Activated CD4-positive, alpha-beta T cell treated with anti-CD3 and anti-CD28 coated beads, Interleukin-2, amount 10 ng/mL, durations not matched to agents 24 days and 14 days (primary cell): ENCODE measurements at regions not wholly inside any gene's neighbourhood (a gene's known extent, or its start where the extent isn't known, plus 50 kb on each side); places are given as distances from the start of the nearest gene placed in this dataset.

ENCODE experiments used
- DNase-seq: peaks from one replicate; pipeline ENCODE4 v3.0.0; 2022
- H3K27ac Mint-ChIP-seq: one replicate; pipeline ENCODE4 v1.8.0; 2022; ENCODE audit warnings: mild to moderate bottlenecking, mixed read lengths
- H3K27me3 Mint-ChIP-seq: one replicate; pipeline ENCODE4 v1.8.0; 2022; ENCODE audit warnings: mixed read lengths
- H3K36me3 Mint-ChIP-seq: one replicate; pipeline ENCODE4 v1.8.0; 2022; ENCODE audit warnings: low read depth, mild to moderate bottlenecking, mixed read lengths
- H3K4me1 Mint-ChIP-seq: one replicate; pipeline ENCODE4 v1.8.0; 2021; ENCODE audit warnings: mixed read lengths
- H3K4me3 Mint-ChIP-seq: one replicate; pipeline ENCODE4 v1.8.0; 2022; ENCODE audit warnings: mild to moderate bottlenecking, moderate library complexity, mixed read lengths
- H3K9me3 Mint-ChIP-seq: one replicate; pipeline ENCODE4 v1.8.0; 2021; ENCODE audit warnings: mixed read lengths
- intact Hi-C: fragments of 100-400 bp; cut with micrococcal nuclease; formaldehyde crosslinking; loops from one replicate; pipeline ENCODE4 v1.15.1; 2023

DNA sequence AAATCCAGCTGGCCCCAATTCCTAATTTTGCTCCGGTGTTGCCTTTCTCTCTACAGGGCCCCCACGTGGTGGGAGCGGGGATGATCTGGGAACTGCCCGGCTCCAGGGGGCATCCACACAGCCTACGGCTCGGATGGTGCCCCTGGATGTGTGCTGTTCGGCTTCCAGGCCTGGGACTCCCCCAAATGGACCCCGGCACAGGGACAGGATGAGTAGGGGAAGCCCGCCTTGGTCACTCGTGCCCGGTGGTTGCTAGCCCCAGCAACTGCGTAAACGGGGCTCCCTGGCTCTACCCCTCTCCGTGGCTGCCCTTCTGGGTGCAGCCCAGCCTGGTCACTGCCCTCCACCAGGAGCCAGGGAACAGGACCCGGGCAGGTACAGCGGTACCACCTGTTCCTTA, 111.5 kb downstream of the TEX26 start:
- peaks cover 5% of the 10 kb centered on the region for H3K9me3 Mint-ChIP-seq
- DNase-seq = peak; percentile 60
- H3K27me3 Mint-ChIP-seq = peaks cover 9% of the 10 kb centered on the region
- no peak overlapping the region for H3K4me3 Mint-ChIP-seq
- no peaks in the 10 kb centered on the region for H3K36me3 Mint-ChIP-seq
- intact Hi-C loops = loop anchor here (1.0 to 10.0 kb wide), 9 partner anchors 65 to 1289 kb away; partner anchors contain the start of gene USPL1
- H3K4me1 Mint-ChIP-seq = peaks cover 54% of the 10 kb centered on the region
- peak overlapping the region; percentile 91 for H3K27ac Mint-ChIP-seq

DNA sequence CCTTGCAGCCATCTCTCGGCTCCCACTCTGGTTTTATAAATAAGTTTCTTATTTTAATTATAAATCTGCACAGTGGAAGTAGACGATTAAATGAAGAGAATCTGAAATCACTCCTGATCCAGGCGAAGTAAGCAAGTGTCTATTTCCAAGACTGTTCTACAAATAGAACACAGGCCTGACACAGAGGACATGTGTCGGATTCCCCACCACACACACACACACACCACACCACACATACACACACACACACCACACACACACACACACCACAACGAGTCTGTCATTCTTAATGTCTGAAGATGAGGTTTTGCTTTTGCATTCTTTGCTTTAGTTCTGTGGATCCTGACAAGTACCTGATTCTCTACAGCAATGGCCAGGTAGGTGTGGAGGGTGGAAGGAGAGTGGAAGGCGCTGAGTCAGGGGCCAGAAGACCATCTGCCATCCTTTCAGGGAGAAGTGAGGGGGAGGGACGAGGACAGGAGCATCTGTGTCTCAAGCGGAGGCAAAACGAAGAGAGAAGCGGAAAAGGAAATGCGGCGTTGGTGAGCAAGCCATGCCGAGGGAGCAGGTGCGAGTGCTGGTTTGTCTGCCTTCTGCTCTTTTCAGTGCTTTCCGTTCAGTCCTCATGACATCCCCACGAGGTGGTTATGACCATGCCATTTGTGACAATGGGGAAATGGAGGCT, 110.2 kb downstream of the TEX26 start:
- H3K9me3 Mint-ChIP-seq = peaks cover 5% of the 10 kb centered on the region
- H3K4me1 Mint-ChIP-seq = peaks cover 65% of the 10 kb centered on the region
- peak overlapping the region; percentile 62 for H3K27ac Mint-ChIP-seq
- intact Hi-C loops = loop anchor here (5.0 to 10.0 kb wide), 4 partner anchors 160 to 1288 kb away; no protein-coding TSS in a partner anchor
- H3K4me3 Mint-ChIP-seq = peak overlapping the region; percentile 2
- DNase-seq = peak; percentile 68
- H3K36me3 Mint-ChIP-seq = no peaks in the 10 kb centered on the region
- H3K27me3 Mint-ChIP-seq = peaks cover 11% of the 10 kb centered on the region

DNA sequence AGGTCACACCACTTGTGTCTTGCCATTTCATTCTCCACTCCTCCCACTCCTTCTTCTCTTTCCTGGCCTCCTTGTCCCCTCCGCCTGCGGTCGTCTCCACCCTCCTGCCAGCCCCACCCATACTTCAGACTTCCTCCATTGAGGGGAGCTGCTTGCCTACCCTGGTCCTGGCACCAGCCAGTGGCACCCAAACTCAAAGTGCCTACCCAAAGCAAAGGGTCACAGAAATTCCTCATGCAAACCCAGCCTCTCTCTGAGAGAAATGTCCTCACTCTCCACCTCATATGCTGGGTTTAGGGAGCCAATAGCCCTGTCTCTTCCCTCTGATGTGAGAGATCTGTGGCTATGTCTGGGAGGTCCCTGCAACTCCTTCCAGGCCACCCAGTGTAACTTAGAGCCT, 109.6 kb downstream of the TEX26 start:
- DNase-seq = no peak
- H3K4me3 Mint-ChIP-seq = no peak overlapping the region
- peaks cover 68% of the 10 kb centered on the region for H3K4me1 Mint-ChIP-seq
- peaks cover 11% of the 10 kb centered on the region for H3K27me3 Mint-ChIP-seq
- H3K9me3 Mint-ChIP-seq = peaks cover 5% of the 10 kb centered on the region
- no peak overlapping the region for H3K27ac Mint-ChIP-seq
- intact Hi-C loops = loop anchor here (5.0 to 10.0 kb wide), 4 partner anchors 160 to 1287 kb away; no protein-coding TSS in a partner anchor
- H3K36me3 Mint-ChIP-seq = no peaks in the 10 kb centered on the region

DNA sequence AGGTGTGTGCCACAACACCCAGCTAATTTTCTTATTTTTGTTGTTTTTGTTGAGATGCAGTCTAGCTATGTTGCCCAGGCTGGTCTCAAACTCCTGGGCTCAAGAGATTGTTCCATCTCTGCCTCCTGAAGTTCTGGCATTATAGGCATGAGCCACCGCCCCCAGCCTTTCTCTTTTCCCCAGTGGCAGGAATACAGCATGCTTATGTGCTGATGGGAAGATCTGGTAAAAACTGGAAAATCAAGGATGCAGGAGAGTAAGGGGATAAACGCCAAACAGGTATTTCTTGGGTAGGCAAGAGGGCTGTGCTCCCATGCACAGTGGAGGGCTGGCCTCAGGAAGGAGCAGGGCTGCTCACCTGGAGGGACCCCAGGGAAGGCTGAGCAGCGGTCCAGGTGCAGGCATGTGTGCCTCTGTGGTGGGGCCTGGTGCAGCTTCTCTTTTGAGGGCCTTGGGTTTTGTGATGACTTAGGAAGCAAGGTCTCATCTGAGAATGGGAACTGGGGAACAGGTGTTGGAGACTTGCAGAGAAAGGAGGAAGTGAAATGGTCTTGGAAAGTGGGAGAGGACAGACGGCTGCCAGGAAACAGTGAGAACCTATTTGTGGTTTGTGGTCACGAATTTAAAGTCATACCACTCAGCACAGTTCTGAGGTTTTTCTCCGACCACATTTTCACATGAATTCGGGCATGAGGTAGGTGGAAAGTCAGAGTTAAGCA, 106.5 kb downstream of the TEX26 start:
- intact Hi-C loops = loop anchor here (1.0 kb wide), 1 partner anchor 95 kb away; no protein-coding TSS in a partner anchor
- Mint-ChIP-seq H3K9me3 (peaks cover 5% of the 10 kb centered on the region), H3K36me3 (no peaks in the 10 kb centered on the region), H3K27ac (peak overlapping the region; percentile 70), H3K4me1 (peaks cover 51% of the 10 kb centered on the region), H3K4me3 (peak overlapping the region; percentile 74), H3K27me3 (peaks cover 29% of the 10 kb centered on the region)
- DNase-seq = peak; percentile 81

DNA sequence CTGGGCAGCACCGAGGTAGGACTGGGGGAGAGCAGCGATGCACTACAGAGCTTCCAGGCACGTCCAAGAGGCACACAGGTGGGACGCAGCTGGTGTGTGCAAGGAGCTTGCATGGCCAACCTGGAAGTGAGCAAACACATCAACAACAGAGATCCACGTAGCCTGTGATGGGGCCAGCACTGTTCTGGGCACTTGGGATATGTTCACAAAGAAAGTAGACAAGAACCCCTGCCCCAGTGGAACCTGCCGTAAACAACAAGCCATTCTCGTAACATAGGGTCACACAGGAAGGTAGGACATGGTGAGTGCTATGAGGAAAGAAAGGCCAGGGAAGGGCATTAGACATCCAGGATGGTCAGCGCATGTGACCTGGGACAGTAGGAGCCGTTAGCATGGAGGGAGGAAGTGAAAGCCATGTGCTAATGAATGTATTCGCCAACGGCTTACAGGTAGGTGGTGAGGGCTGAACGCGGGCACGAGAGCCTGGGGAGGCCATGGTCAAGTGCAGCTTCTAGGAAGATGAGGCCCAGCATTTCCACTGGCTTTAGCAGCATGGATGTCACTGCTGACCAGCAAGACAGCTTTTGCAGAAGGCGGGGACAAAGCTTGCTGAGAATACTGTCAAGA, 105.5 kb downstream of the TEX26 start:
- intact Hi-C loops = no loop called here
- H3K4me1 Mint-ChIP-seq = peaks cover 42% of the 10 kb centered on the region
- H3K4me3 Mint-ChIP-seq = no peak overlapping the region
- no peaks in the 10 kb centered on the region for H3K36me3 Mint-ChIP-seq
- no peak for DNase-seq
- H3K9me3 Mint-ChIP-seq = peaks cover 5% of the 10 kb centered on the region
- peak overlapping the region; percentile 31 for H3K27ac Mint-ChIP-seq
- peaks cover 34% of the 10 kb centered on the region for H3K27me3 Mint-ChIP-seq

DNA sequence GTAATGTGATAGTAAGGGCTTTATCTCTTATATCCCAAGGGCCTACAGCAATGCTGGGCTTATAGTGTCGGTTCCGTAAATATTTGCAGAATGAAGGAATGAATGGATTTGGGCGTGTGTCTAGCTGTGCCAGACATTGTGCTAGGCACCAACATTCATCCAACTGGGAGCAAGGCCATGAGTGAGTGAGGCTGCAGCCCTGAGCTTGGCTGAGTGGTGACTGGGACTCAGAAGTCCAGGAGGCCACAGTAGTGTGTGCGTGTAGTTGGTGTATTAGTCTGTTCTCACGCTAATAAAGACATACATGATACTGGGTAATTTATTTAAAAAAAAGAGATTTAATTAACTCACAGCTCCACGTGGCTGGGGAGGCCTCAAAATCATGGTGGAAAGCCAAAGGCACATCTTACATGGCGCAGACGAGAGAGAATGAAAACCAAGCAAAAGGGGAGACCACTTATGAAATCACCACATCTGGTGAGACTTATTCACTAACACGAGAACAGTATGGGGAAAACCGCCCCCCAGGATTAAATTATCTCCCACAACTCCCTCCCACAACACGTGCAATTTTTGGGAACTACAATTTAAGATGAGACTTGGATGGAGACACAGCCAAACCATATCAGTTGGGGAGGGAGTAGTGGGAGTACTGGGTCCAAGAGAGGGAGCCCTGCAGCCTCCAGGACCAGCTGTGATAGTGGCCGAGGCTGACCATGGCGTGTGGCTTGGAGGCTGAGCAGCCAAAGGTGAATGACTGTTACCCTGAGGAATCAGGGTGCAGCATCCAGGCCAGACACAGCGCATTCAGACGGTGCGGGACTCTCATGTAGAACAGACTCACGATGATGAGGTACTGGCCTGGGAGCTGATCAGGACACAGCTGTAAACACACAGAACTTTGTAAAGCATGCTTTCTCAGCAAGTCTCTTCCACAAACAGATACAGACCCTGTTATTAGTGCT, 104.6 kb downstream of the TEX26 start:
- H3K27me3 Mint-ChIP-seq = peaks cover 44% of the 10 kb centered on the region
- H3K9me3 Mint-ChIP-seq = peaks cover 5% of the 10 kb centered on the region

DNA sequence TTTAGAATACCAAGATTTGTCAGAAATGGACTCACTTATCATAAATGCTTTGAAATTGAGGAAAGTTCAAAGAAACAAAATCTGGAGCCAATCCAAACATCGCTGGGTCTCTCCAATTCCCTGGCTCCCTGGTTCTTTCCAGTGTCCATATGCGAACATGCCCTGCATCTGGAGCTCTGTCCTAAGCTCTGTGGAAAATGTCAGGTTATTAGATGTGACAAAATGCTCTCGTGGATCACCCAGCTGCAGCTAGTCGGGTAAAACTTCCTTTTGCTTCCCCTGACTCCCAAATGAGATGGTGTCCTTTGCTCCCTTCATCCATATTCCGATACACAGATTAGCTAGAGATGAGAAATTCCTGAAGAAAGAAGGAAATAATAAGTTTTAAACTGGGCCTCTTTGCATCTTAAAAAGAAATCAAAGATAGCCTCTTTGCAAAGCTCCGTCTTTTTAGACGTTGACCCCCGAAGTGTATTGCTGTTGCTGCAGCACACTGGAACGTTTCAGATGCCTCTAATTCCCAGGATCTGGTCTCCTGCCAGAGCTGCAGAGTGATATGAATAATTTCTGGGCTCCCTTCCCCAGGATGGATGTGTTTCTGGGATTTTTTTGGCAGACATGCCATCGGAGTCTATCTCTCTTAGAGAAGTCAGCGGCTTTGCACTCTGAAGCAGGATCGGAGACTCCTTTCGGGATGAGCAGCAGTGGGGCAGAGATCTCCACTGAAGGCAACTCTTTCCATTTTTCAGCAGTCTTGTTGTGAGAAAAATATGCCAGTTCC, 102.9 kb downstream of the TEX26 start:
- H3K27me3 Mint-ChIP-seq = peaks cover 53% of the 10 kb centered on the region
- no peak for DNase-seq
- H3K9me3 Mint-ChIP-seq = peaks cover 5% of the 10 kb centered on the region
- intact Hi-C loops = no loop called here
- H3K27ac Mint-ChIP-seq = no peak overlapping the region
- H3K4me1 Mint-ChIP-seq = peaks cover 28% of the 10 kb centered on the region
- H3K4me3 Mint-ChIP-seq = no peak overlapping the region
- no peaks in the 10 kb centered on the region for H3K36me3 Mint-ChIP-seq

More for the DNA sequence above, 104.6 kb downstream of the TEX26 start:
- Mint-ChIP-seq H3K36me3 (no peaks in the 10 kb centered on the region), H3K4me1 (peaks cover 35% of the 10 kb centered on the region), H3K27ac (no peak overlapping the region), H3K4me3 (no peak overlapping the region)
- DNase-seq = no peak
- intact Hi-C loops = no loop called here

DNA sequence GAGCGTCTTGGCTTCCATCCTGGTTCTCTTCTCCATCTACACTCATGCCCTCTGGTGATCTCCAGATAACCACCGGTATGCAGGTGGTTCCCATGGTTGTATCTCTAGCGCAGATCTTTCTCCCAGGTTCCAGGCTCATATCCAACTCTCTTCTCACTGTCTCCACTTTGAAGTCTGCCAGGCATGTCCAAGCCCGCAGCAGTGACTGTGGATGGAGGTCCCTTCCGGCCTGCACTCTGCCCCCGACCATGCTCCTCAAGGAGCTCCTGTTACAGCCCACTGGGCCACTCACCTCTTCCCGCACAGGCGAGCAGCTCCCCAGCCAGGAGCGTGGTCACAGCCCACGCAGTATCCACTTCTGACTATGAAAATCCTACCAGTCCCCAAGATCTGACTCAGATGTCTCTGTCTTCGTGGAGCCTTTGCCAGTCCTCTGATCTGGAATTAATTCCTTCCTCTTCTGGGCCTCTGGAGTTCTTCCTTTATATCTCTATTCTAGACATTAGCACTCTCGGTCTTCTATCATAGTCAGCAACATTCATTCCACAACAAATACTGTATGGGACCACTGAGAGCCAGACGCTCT, 100.2 kb downstream of the TEX26 start:
- no peak for DNase-seq
- Mint-ChIP-seq H3K4me3 (no peak overlapping the region), H3K27me3 (peaks cover 50% of the 10 kb centered on the region), H3K4me1 (peaks cover 3% of the 10 kb centered on the region), H3K27ac (no peak overlapping the region), H3K36me3 (no peaks in the 10 kb centered on the region), H3K9me3 (no peaks in the 10 kb centered on the region)
- intact Hi-C loops = no loop called here

DNA sequence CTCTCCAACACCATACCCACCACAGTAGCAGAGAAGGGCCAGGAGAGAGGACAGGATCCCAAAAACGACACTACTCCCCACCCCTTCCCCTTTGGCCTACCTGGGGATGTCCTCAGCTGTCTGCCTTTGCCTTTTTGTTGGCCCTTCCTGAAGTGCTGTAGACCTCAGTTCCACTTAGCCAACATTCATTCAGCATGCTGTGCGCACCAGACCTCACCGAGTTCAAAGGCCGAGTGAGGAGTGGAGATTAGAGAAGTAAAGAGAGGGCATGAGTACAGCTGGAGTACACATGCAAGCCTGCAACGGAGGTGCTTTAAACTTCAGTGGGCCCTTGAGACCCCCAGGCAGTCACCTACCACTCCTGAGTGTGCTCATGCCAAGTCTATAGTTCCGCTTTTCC, 99.0 kb downstream of the TEX26 start:
- intact Hi-C loops = no loop called here
- Mint-ChIP-seq H3K4me1 (no peaks in the 10 kb centered on the region), H3K36me3 (no peaks in the 10 kb centered on the region), H3K4me3 (no peak overlapping the region), H3K27me3 (peaks cover 49% of the 10 kb centered on the region), H3K27ac (no peak overlapping the region), H3K9me3 (no peaks in the 10 kb centered on the region)
- no peak for DNase-seq

DNA sequence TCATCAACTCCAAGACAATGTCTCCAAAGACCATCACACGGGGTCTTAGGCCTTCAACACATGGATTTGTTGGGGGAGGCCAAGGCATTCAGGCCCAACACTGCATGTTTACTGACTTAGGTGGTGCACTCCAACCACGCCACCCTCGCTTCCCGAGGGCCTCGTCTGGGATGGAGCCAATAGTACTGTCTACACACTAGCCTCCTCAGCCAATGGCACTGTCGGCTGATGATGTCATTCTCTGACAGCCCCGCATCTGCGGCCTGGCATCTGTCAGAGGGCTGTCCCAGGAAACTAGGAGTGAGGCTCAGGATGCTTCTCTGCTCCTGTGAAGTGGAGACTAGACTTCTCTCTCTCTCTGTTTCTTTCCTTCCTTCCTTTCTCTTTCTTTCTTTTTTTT, 96.6 kb downstream of the TEX26 start:
- Mint-ChIP-seq H3K27ac (no peak overlapping the region), H3K27me3 (peaks cover 31% of the 10 kb centered on the region), H3K4me3 (no peak overlapping the region), H3K36me3 (no peaks in the 10 kb centered on the region), H3K4me1 (no peaks in the 10 kb centered on the region), H3K9me3 (no peaks in the 10 kb centered on the region)
- intact Hi-C loops = no loop called here
- no peak for DNase-seq

DNA sequence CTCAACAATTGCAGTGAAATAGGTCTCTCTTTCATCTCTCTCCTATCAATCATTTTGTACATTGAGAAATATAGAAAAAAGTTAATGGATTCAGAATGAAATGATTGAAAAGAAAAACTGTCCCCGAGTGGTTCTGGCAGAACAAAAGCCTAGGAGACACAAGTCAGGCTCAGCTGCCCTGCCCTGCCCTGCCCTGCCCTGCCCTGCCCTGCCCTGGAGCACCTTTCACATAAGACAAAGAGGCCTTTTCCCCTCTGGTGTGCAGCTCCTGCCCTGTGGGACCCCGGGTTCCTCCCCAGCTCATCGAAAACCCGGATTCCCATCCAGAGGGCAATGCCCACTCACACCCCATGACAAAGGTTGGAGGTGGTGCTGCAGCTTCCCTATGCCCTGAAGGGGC, 94.7 kb downstream of the TEX26 start:
- H3K27me3 Mint-ChIP-seq = peaks cover 33% of the 10 kb centered on the region
- no peak overlapping the region for H3K4me3 Mint-ChIP-seq
- DNase-seq = no peak
- H3K4me1 Mint-ChIP-seq = no peaks in the 10 kb centered on the region
- no peaks in the 10 kb centered on the region for H3K9me3 Mint-ChIP-seq
- no peak overlapping the region for H3K27ac Mint-ChIP-seq
- no peaks in the 10 kb centered on the region for H3K36me3 Mint-ChIP-seq
- intact Hi-C loops = no loop called here
